ENCODE measurements at regions not wholly inside any gene's neighbourhood (a gene's known extent, or its start where the extent isn't known, plus 50 kb on each side); places are given as distances from the start of the nearest gene placed in this dataset.

GRCh38 chr5:8417316-8418048 lies 548.5 kb downstream of the MTRR start:
- DNase-seq (ENCODE audit: low read depth, low spot score) = no peak
- H3K27me3 ChIP-seq (ENCODE audit: insufficient read depth, insufficient read length) = no peaks in the 10 kb centered on the region
- H3K36me3 ChIP-seq (ENCODE audit: insufficient read depth, insufficient read length, low read length) = no peaks in the 10 kb centered on the region
- H3K4me1 ChIP-seq (ENCODE audit: insufficient read depth, insufficient read length) = no peaks in the 10 kb centered on the region
- no peak overlapping the region for H3K4me3 ChIP-seq (ENCODE audit: insufficient read length, low read depth)
- no peak overlapping the region for H3K9ac ChIP-seq (ENCODE audit: insufficient read length, low read depth)
- H3K9me3 ChIP-seq (ENCODE audit: insufficient read depth, low read length) = no peaks in the 10 kb centered on the region
- TF ChIP-seq YY1 (IDR thresholded peaks at IDR 0.05; ENCODE audit: insufficient read depth, insufficient read length) (no peak), SUZ12 (IDR thresholded peaks at IDR 0.05; ENCODE audit: extremely low read depth, insufficient read depth, insufficient read length) (no peak), ZNF274 (IDR thresholded peaks at IDR 0.05; ENCODE audit: low read depth, low read length) (no peak)

- H3K36me3 ChIP-seq (ENCODE audit: insufficient read depth, insufficient read length, low read length) = no peaks in the 10 kb centered on the region
- no peaks in the 10 kb centered on the region for H3K9me3 ChIP-seq (ENCODE audit: insufficient read depth, low read length)
- no peak overlapping the region for H3K9ac ChIP-seq (ENCODE audit: insufficient read length, low read depth)
- no peaks in the 10 kb centered on the region for H3K4me1 ChIP-seq (ENCODE audit: insufficient read depth, insufficient read length)
- TF ChIP-seq SUZ12 (IDR thresholded peaks at IDR 0.05; ENCODE audit: extremely low read depth, insufficient read depth, insufficient read length) = no peak
- TF ChIP-seq ZNF274 (IDR thresholded peaks at IDR 0.05; ENCODE audit: low read depth, low read length) = no peak
- no peak for DNase-seq (ENCODE audit: low read depth, low spot score)
- H3K4me3 ChIP-seq (ENCODE audit: insufficient read length, low read depth) = no peak overlapping the region
- H3K27me3 ChIP-seq (ENCODE audit: insufficient read depth, insufficient read length) = no peaks in the 10 kb centered on the region
Measured at GRCh38 chr5:8418049-8418426, 549.1 kb downstream of the MTRR start.

GRCh38 chr5:8429778-8430758 lies 561.1 kb downstream of the MTRR start:
- Histone ChIP-seq H3K9me3 (ENCODE audit: insufficient read depth, low read length) (no peaks in the 10 kb centered on the region), H3K36me3 (ENCODE audit: insufficient read depth, insufficient read length, low read length) (no peaks in the 10 kb centered on the region), H3K4me1 (ENCODE audit: insufficient read depth, insufficient read length) (no peaks in the 10 kb centered on the region), H3K4me3 (ENCODE audit: insufficient read length, low read depth) (no peak overlapping the region), H3K9ac (ENCODE audit: insufficient read length, low read depth) (no peak overlapping the region), H3K27me3 (ENCODE audit: insufficient read depth, insufficient read length) (no peaks in the 10 kb centered on the region)
- TF ChIP-seq ZNF274 (IDR thresholded peaks at IDR 0.05; ENCODE audit: low read depth, low read length) (no peak), SUZ12 (IDR thresholded peaks at IDR 0.05; ENCODE audit: extremely low read depth, insufficient read depth, insufficient read length) (no peak), YY1 (IDR thresholded peaks at IDR 0.05; ENCODE audit: insufficient read depth, insufficient read length) (no peak)
- no peak for DNase-seq (ENCODE audit: low read depth, low spot score)

GRCh38 chr5:8434501-8434900 lies 565.6 kb downstream of the MTRR start:
- Histone ChIP-seq H3K4me1 (ENCODE audit: insufficient read depth, insufficient read length) (no peaks in the 10 kb centered on the region), H3K36me3 (ENCODE audit: insufficient read depth, insufficient read length, low read length) (no peaks in the 10 kb centered on the region), H3K27me3 (ENCODE audit: insufficient read depth, insufficient read length) (no peaks in the 10 kb centered on the region), H3K4me3 (ENCODE audit: insufficient read length, low read depth) (no peak overlapping the region), H3K9ac (ENCODE audit: insufficient read length, low read depth) (no peak overlapping the region), H3K9me3 (ENCODE audit: insufficient read depth, low read length) (no peaks in the 10 kb centered on the region)
- TF ChIP-seq YY1 (IDR thresholded peaks at IDR 0.05; ENCODE audit: insufficient read depth, insufficient read length) (no peak), ZNF274 (IDR thresholded peaks at IDR 0.05; ENCODE audit: low read depth, low read length) (no peak), SUZ12 (IDR thresholded peaks at IDR 0.05; ENCODE audit: extremely low read depth, insufficient read depth, insufficient read length) (no peak)
- DNase-seq (ENCODE audit: low read depth, low spot score) = no peak

GRCh38 chr5:8436924-8437323 lies 568.0 kb downstream of the MTRR start:
- Histone ChIP-seq H3K4me1 (ENCODE audit: insufficient read depth, insufficient read length) (no peaks in the 10 kb centered on the region), H3K27me3 (ENCODE audit: insufficient read depth, insufficient read length) (no peaks in the 10 kb centered on the region), H3K4me3 (ENCODE audit: insufficient read length, low read depth) (no peak overlapping the region), H3K36me3 (ENCODE audit: insufficient read depth, insufficient read length, low read length) (no peaks in the 10 kb centered on the region), H3K9me3 (ENCODE audit: insufficient read depth, low read length) (no peaks in the 10 kb centered on the region), H3K9ac (ENCODE audit: insufficient read length, low read depth) (no peak overlapping the region)
- no peak for TF ChIP-seq ZNF274 (IDR thresholded peaks at IDR 0.05; ENCODE audit: low read depth, low read length)
- TF ChIP-seq YY1 (IDR thresholded peaks at IDR 0.05; ENCODE audit: insufficient read depth, insufficient read length) = no peak
- no peak for TF ChIP-seq SUZ12 (IDR thresholded peaks at IDR 0.05; ENCODE audit: extremely low read depth, insufficient read depth, insufficient read length)
- no peak for DNase-seq (ENCODE audit: low read depth, low spot score)

- no peak overlapping the region for H3K4me3 ChIP-seq (ENCODE audit: insufficient read length, low read depth)
- TF ChIP-seq SUZ12 (IDR thresholded peaks at IDR 0.05; ENCODE audit: extremely low read depth, insufficient read depth, insufficient read length) = no peak
- no peak for TF ChIP-seq YY1 (IDR thresholded peaks at IDR 0.05; ENCODE audit: insufficient read depth, insufficient read length)
- no peak for TF ChIP-seq ZNF274 (IDR thresholded peaks at IDR 0.05; ENCODE audit: low read depth, low read length)
- no peak overlapping the region for H3K9ac ChIP-seq (ENCODE audit: insufficient read length, low read depth)
- H3K4me1 ChIP-seq (ENCODE audit: insufficient read depth, insufficient read length) = no peaks in the 10 kb centered on the region
- DNase-seq (ENCODE audit: low read depth, low spot score) = no peak
- H3K36me3 ChIP-seq (ENCODE audit: insufficient read depth, insufficient read length, low read length) = no peaks in the 10 kb centered on the region
- H3K27me3 ChIP-seq (ENCODE audit: insufficient read depth, insufficient read length) = no peaks in the 10 kb centered on the region
- H3K9me3 ChIP-seq (ENCODE audit: insufficient read depth, low read length) = no peaks in the 10 kb centered on the region
Measured at GRCh38 chr5:8445139-8445538, 576.2 kb downstream of the MTRR start.

- no peaks in the 10 kb centered on the region for H3K27me3 ChIP-seq (ENCODE audit: insufficient read depth, insufficient read length)
- TF ChIP-seq ZNF274 (IDR thresholded peaks at IDR 0.05; ENCODE audit: low read depth, low read length) = no peak
- no peak for TF ChIP-seq SUZ12 (IDR thresholded peaks at IDR 0.05; ENCODE audit: extremely low read depth, insufficient read depth, insufficient read length)
- no peak for TF ChIP-seq YY1 (IDR thresholded peaks at IDR 0.05; ENCODE audit: insufficient read depth, insufficient read length)
- DNase-seq (ENCODE audit: low read depth, low spot score) = no peak
Measured at GRCh38 chr5:8446179-8446578, 577.2 kb downstream of the MTRR start.

More at GRCh38 chr5:8446179-8446578, 577.2 kb downstream of the MTRR start:
- Histone ChIP-seq H3K9ac (ENCODE audit: insufficient read length, low read depth) (no peak overlapping the region), H3K4me3 (ENCODE audit: insufficient read length, low read depth) (no peak overlapping the region), H3K36me3 (ENCODE audit: insufficient read depth, insufficient read length, low read length) (no peaks in the 10 kb centered on the region), H3K4me1 (ENCODE audit: insufficient read depth, insufficient read length) (no peaks in the 10 kb centered on the region), H3K9me3 (ENCODE audit: insufficient read depth, low read length) (no peaks in the 10 kb centered on the region)
